ENCODE measurements at regions not wholly inside any gene's neighbourhood (a gene's known extent, or its start where the extent isn't known, plus 50 kb on each side); places are given as distances from the start of the nearest gene placed in this dataset.
"Not testable (repeated sequence)": the region's sequence is repeated elsewhere in the genome, so short reads cannot be mapped to it uniquely, and the experiment has no call there.

- Mint-ChIP-seq H3K27me3 (peaks cover 61% of the 10 kb centered on the region), H3K4me1 (no peaks in the 10 kb centered on the region), H3K36me3 (ENCODE audit: insufficient read depth) (no peaks in the 10 kb centered on the region), H3K9me3 (no peaks in the 10 kb centered on the region), H3K4me3 (no peak overlapping the region), H3K27ac (ENCODE audit: low read depth) (no peak overlapping the region)
- DNase-seq (ENCODE audit: low spot score in 2 of 2) (no peak), ATAC-seq (replicated peaks; ENCODE audit: extremely low read depth, poor library complexity, severe bottlenecking) (no peak)
These were observed 147.0 kb upstream of the PROK2 start for GRCh38 chr3:71931922-71932321.

- Mint-ChIP-seq H3K4me1 (no peaks in the 10 kb centered on the region), H3K27me3 (peaks cover 57% of the 10 kb centered on the region), H3K4me3 (no peak overlapping the region), H3K27ac (ENCODE audit: low read depth) (no peak overlapping the region), H3K9me3 (no peaks in the 10 kb centered on the region), H3K36me3 (ENCODE audit: insufficient read depth) (no peaks in the 10 kb centered on the region)
- DNase-seq (ENCODE audit: low spot score in 2 of 2): no peak
- ATAC-seq (replicated peaks; ENCODE audit: extremely low read depth, poor library complexity, severe bottlenecking): no peak
These were observed 145.4 kb upstream of the PROK2 start for GRCh38 chr3:71930056-71930991.

GRCh38 chr3:71928212-71928611 lies 143.3 kb upstream of the PROK2 start:
- H3K4me3 Mint-ChIP-seq: no peak overlapping the region
- ATAC-seq (replicated peaks; ENCODE audit: extremely low read depth, poor library complexity, severe bottlenecking): no peak
- H3K4me1 Mint-ChIP-seq: no peaks in the 10 kb centered on the region
- H3K27ac Mint-ChIP-seq (ENCODE audit: low read depth): no peak overlapping the region
- no peaks in the 10 kb centered on the region for H3K9me3 Mint-ChIP-seq
- H3K27me3 Mint-ChIP-seq: peaks cover 41% of the 10 kb centered on the region
- no peaks in the 10 kb centered on the region for H3K36me3 Mint-ChIP-seq (ENCODE audit: insufficient read depth)
- no peak for DNase-seq (ENCODE audit: low spot score in 2 of 2)

GRCh38 chr3:71927505-71928066 lies 142.6 kb upstream of the PROK2 start:
- Mint-ChIP-seq H3K9me3 (no peaks in the 10 kb centered on the region), H3K27ac (ENCODE audit: low read depth) (no peak overlapping the region), H3K36me3 (ENCODE audit: insufficient read depth) (no peaks in the 10 kb centered on the region), H3K4me1 (no peaks in the 10 kb centered on the region), H3K4me3 (no peak overlapping the region), H3K27me3 (peaks cover 35% of the 10 kb centered on the region)
- ATAC-seq (replicated peaks; ENCODE audit: extremely low read depth, poor library complexity, severe bottlenecking): no peak
- no peak for DNase-seq (ENCODE audit: low spot score in 2 of 2)

GRCh38 chr3:71926616-71927015 lies 141.7 kb upstream of the PROK2 start:
- H3K4me3 Mint-ChIP-seq: no peak overlapping the region
- no peaks in the 10 kb centered on the region for H3K36me3 Mint-ChIP-seq (ENCODE audit: insufficient read depth)
- ATAC-seq (replicated peaks; ENCODE audit: extremely low read depth, poor library complexity, severe bottlenecking) (no peak), DNase-seq (ENCODE audit: low spot score in 2 of 2) (no peak)
- no peak overlapping the region for H3K27ac Mint-ChIP-seq (ENCODE audit: low read depth)
- H3K9me3 Mint-ChIP-seq: no peaks in the 10 kb centered on the region
- peaks cover 30% of the 10 kb centered on the region for H3K27me3 Mint-ChIP-seq
- no peaks in the 10 kb centered on the region for H3K4me1 Mint-ChIP-seq

- Mint-ChIP-seq H3K9me3 (no peaks in the 10 kb centered on the region), H3K27ac (ENCODE audit: low read depth) (no peak overlapping the region), H3K4me3 (no peak overlapping the region), H3K4me1 (no peaks in the 10 kb centered on the region), H3K36me3 (ENCODE audit: insufficient read depth) (no peaks in the 10 kb centered on the region), H3K27me3 (peaks cover 27% of the 10 kb centered on the region)
- DNase-seq (ENCODE audit: low spot score in 2 of 2) (no peak), ATAC-seq (replicated peaks; ENCODE audit: extremely low read depth, poor library complexity, severe bottlenecking) (no peak)
These were observed 141.3 kb upstream of the PROK2 start for GRCh38 chr3:71926262-71926600.

GRCh38 chr3:71925511-71926261 lies 140.7 kb upstream of the PROK2 start:
- H3K36me3 Mint-ChIP-seq (ENCODE audit: insufficient read depth); DNase-seq (ENCODE audit: low spot score in 2 of 2); ATAC-seq (replicated peaks; ENCODE audit: extremely low read depth, poor library complexity, severe bottlenecking); H3K4me3 Mint-ChIP-seq; H3K27ac Mint-ChIP-seq (ENCODE audit: low read depth); H3K4me1 Mint-ChIP-seq; H3K9me3 Mint-ChIP-seq: not testable (repeated sequence)
- H3K27me3 Mint-ChIP-seq: peaks cover 25% of the 10 kb centered on the region

- Mint-ChIP-seq H3K27ac (ENCODE audit: low read depth) (no peak overlapping the region), H3K36me3 (ENCODE audit: insufficient read depth) (no peaks in the 10 kb centered on the region), H3K27me3 (peaks cover 27% of the 10 kb centered on the region), H3K4me1 (no peaks in the 10 kb centered on the region), H3K4me3 (no peak overlapping the region), H3K9me3 (no peaks in the 10 kb centered on the region)
- DNase-seq (ENCODE audit: low spot score in 2 of 2) (no peak), ATAC-seq (replicated peaks; ENCODE audit: extremely low read depth, poor library complexity, severe bottlenecking) (no peak)
These were observed 139.8 kb upstream of the PROK2 start for GRCh38 chr3:71924721-71925120.

GRCh38 chr3:71921036-71921435 lies 136.1 kb upstream of the PROK2 start:
- Mint-ChIP-seq H3K4me1 (no peaks in the 10 kb centered on the region), H3K9me3 (no peaks in the 10 kb centered on the region), H3K36me3 (ENCODE audit: insufficient read depth) (no peaks in the 10 kb centered on the region), H3K27ac (ENCODE audit: low read depth) (no peak overlapping the region), H3K4me3 (no peak overlapping the region), H3K27me3 (peaks cover 37% of the 10 kb centered on the region)
- no peak for ATAC-seq (replicated peaks; ENCODE audit: extremely low read depth, poor library complexity, severe bottlenecking)
- DNase-seq (ENCODE audit: low spot score in 2 of 2): no peak

- Mint-ChIP-seq H3K4me1 (no peaks in the 10 kb centered on the region), H3K27me3 (peaks cover 31% of the 10 kb centered on the region), H3K36me3 (ENCODE audit: insufficient read depth) (no peaks in the 10 kb centered on the region), H3K4me3 (no peak overlapping the region), H3K9me3 (no peaks in the 10 kb centered on the region), H3K27ac (ENCODE audit: low read depth) (no peak overlapping the region)
- ATAC-seq (replicated peaks; ENCODE audit: extremely low read depth, poor library complexity, severe bottlenecking) (no peak), DNase-seq (ENCODE audit: low spot score in 2 of 2) (no peak)
These were observed 134.6 kb upstream of the PROK2 start for GRCh38 chr3:71919572-71919971.

GRCh38 chr3:71917545-71917944 lies 132.6 kb upstream of the PROK2 start:
- Mint-ChIP-seq H3K27me3 (peaks cover 31% of the 10 kb centered on the region), H3K9me3 (no peaks in the 10 kb centered on the region), H3K4me1 (no peaks in the 10 kb centered on the region), H3K36me3 (ENCODE audit: insufficient read depth) (no peaks in the 10 kb centered on the region), H3K4me3 (no peak overlapping the region), H3K27ac (ENCODE audit: low read depth) (no peak overlapping the region)
- no peak for DNase-seq (ENCODE audit: low spot score in 2 of 2)
- no peak for ATAC-seq (replicated peaks; ENCODE audit: extremely low read depth, poor library complexity, severe bottlenecking)

GRCh38 chr3:71916747-71917369 lies 131.9 kb upstream of the PROK2 start:
- Mint-ChIP-seq H3K9me3 (no peaks in the 10 kb centered on the region), H3K4me1 (no peaks in the 10 kb centered on the region), H3K27me3 (peaks cover 29% of the 10 kb centered on the region), H3K27ac (ENCODE audit: low read depth) (no peak overlapping the region), H3K36me3 (ENCODE audit: insufficient read depth) (no peaks in the 10 kb centered on the region), H3K4me3 (no peak overlapping the region)
- ATAC-seq (replicated peaks; ENCODE audit: extremely low read depth, poor library complexity, severe bottlenecking) (no peak), DNase-seq (ENCODE audit: low spot score in 2 of 2) (no peak)

All from central memory CD8-positive, alpha-beta T cell (primary cell).